ENCODE measurements at regions not wholly inside any gene's neighbourhood (a gene's known extent, or its start where the extent isn't known, plus 50 kb on each side); places are given as distances from the start of the nearest gene placed in this dataset.

- no peak for TF ChIP-seq CTCF (IDR thresholded peaks at IDR 0.05; ENCODE audit: low read length)
- TF ChIP-seq EZH2phosphoT487 (IDR thresholded peaks at IDR 0.05; ENCODE audit: low read length), result no peak
Measured at GRCh38 chr22:47409539-47410275, 647.3 kb downstream of the TBC1D22A start.

Data from MM.1S (cell line).